Kidney (tissue), 13 donors: ENCODE measurements at regions not wholly inside any gene's neighbourhood (a gene's known extent, or its start where the extent isn't known, plus 50 kb on each side); places are given as distances from the start of the nearest gene placed in this dataset.

Source experiments
- DNase-seq, 5 donors: peaks; one replicate each; pipeline ENCODE4 v3.0.0-alpha.2; 2013 to 2020
- FAIRE-seq: peaks from 2 replicates; lab custom pipeline; 2012; peaks lifted over from hg19 to GRCh38; lab: Jason Lieb, UNC
- H3K27ac ChIP-seq, 2 donors: one replicate each; pipeline ENCODE4 v1.7.0; 2013; ENCODE audit warnings: low read depth in 2 of 2, low read length in 2 of 2, inconsistent platforms in 1 of 2
- H3K27me3 ChIP-seq: one replicate; pipeline ENCODE4 v1.7.1; 2013; ENCODE audit warnings: low read length, inconsistent platforms; ENCODE audit not compliant: control insufficient read depth, insufficient read depth
- H3K36me3 ChIP-seq, 3 donors: one replicate each; pipeline versions ENCODE4 v1.7.0 to v1.7.1; 2013; ENCODE audit warnings: low read length in 3 of 3, control low read depth in 1 of 3, inconsistent platforms in 1 of 3; ENCODE audit not compliant: insufficient read depth in 3 of 3, control insufficient read depth in 2 of 3
- H3K4me1 ChIP-seq, 3 donors: one replicate each; pipeline versions ENCODE4 v1.7.0 to v1.7.1; 2013; ENCODE audit warnings: low read length in 3 of 3, inconsistent platforms in 1 of 3, low read depth in 1 of 3; ENCODE audit not compliant: control insufficient read depth in 2 of 3, insufficient read depth in 2 of 3
- H3K4me3 ChIP-seq, 3 donors: one replicate each; pipeline versions ENCODE4 v1.7.0 to v1.8.1; 2013; ENCODE audit warnings: low read length in 3 of 3, control low read depth in 1 of 3, inconsistent platforms in 1 of 3
- H3K9ac ChIP-seq, 3 donors: one replicate each; pipeline versions ENCODE4 v1.7.0 to v1.7.1; 2013; ENCODE audit warnings: low read length in 3 of 3, control low read depth in 1 of 3, inconsistent platforms in 1 of 3
- H3K9me3 ChIP-seq, 3 donors: one replicate each; pipeline versions ENCODE4 v1.7.0 to v1.7.1; 2013; ENCODE audit warnings: low read length in 3 of 3, control low read depth in 1 of 3, inconsistent platforms in 1 of 3; ENCODE audit not compliant: control insufficient read depth in 2 of 3, insufficient read depth in 1 of 3
- intact Hi-C: fragments of 100-400 bp; cut with DNase I; formaldehyde crosslinking; loops from one replicate; pipeline ENCODE4 v1.11.1; 2022
- TF ChIP-seq, protein P1 (sequence below): IDR thresholded peaks from 3 replicates; pipeline ENCODE4 v1.5.1; 2012; ENCODE audit warnings: mild to moderate bottlenecking, moderate library complexity, borderline replicate concordance; ENCODE audit not compliant: insufficient read depth; ENCODE audit errors: extremely low read depth
- donor health status: control.
- donor health status: control.
- donor health status: control.
- donor health status: control.
- donor health status: control.
- donor health status: DM: yes; HTN: yes; CAD: no.
- donor health status: Normal renal cell carcinoma (clear cell type).

DNA sequence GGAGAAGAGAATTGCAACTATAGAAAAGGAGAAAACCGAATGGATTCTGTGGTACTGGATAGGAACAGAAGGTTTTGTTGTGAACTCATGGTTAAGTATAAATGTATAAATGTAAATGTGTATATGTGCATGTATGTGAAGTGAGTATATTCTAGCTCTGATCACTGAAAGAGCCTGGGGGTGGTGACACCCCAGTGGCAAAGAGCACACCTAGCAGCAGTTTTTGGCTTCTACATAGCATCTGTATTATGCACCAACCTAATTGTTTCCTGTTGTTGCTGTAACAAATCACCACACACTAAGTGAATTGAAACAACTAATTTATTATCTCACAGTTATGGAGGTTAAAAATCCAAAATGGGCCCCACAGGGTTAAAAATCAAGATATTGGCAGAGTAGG, 455.4 kb downstream of the RPS24 start:
- H3K4me3 ChIP-seq = no peak overlapping the region
- FAIRE-seq (no peak), DNase-seq (no peak)
- H3K9me3 ChIP-seq = peaks cover 0 to 4% (median 0%) of the 10 kb centered on the region in 3 donors
- H3K27me3 ChIP-seq = no peaks in the 10 kb centered on the region
- intact Hi-C loops = no loop called here
- no peak overlapping the region for H3K27ac ChIP-seq
- no peaks in the 10 kb centered on the region for H3K36me3 ChIP-seq
- no peak overlapping the region for H3K9ac ChIP-seq
- TF ChIP-seq, protein P1, sequence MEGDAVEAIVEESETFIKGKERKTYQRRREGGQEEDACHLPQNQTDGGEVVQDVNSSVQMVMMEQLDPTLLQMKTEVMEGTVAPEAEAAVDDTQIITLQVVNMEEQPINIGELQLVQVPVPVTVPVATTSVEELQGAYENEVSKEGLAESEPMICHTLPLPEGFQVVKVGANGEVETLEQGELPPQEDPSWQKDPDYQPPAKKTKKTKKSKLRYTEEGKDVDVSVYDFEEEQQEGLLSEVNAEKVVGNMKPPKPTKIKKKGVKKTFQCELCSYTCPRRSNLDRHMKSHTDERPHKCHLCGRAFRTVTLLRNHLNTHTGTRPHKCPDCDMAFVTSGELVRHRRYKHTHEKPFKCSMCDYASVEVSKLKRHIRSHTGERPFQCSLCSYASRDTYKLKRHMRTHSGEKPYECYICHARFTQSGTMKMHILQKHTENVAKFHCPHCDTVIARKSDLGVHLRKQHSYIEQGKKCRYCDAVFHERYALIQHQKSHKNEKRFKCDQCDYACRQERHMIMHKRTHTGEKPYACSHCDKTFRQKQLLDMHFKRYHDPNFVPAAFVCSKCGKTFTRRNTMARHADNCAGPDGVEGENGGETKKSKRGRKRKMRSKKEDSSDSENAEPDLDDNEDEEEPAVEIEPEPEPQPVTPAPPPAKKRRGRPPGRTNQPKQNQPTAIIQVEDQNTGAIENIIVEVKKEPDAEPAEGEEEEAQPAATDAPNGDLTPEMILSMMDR = no peak
- H3K4me1 ChIP-seq = no peaks in the 10 kb centered on the region

DNA sequence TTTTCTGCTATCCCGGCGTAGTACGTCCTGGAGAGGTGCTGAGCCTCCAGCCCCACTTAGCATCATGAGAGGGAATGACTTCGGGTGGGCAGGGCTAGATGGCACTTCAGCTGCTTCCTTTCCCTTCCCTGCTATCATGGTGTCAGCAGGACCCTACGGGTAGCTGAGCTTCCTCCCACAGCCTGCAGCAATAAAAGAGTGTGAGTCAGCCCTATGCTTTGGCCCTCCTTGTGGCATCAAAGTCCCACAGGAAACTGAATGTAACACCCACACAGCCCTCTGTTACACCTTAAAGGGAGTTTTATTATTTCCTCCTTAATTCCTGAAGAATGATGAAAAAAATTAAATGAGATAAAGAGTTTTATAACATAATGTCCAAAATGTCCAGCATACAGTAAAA, 458.1 kb downstream of the RPS24 start:
- H3K9me3 ChIP-seq = peaks cover 0 to 4% (median 0%) of the 10 kb centered on the region in 3 donors
- H3K27ac ChIP-seq = no peak overlapping the region
- H3K27me3 ChIP-seq = no peaks in the 10 kb centered on the region
- H3K4me1 ChIP-seq = no peaks in the 10 kb centered on the region
- H3K9ac ChIP-seq = no peak overlapping the region
- FAIRE-seq (no peak), DNase-seq (no peak)
- TF ChIP-seq, protein P1 = no peak
- intact Hi-C loops = no loop called here
- H3K4me3 ChIP-seq = no peak overlapping the region
- H3K36me3 ChIP-seq = no peaks in the 10 kb centered on the region

DNA sequence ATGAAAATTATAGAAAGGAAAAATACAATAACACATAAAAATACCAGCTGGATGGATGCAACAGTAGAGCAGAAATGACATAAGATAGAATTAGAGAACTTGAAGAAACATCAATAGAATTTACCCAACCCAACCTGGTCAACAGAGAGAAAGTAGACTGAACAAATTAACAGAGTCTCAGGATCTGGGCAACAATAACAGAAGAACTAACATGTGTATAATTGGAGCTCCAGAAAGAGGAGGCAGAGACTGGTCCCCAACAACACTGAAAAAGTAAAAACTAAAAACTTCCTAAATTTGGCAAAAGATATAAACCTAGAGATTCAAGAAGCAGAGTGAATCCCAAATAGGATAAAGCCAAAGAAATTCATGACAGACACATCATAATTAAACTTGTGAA, 458.8 kb downstream of the RPS24 start:
- no peak overlapping the region for H3K4me3 ChIP-seq
- H3K9me3 ChIP-seq = peaks cover 0 to 4% (median 0%) of the 10 kb centered on the region in 3 donors
- H3K27me3 ChIP-seq = no peaks in the 10 kb centered on the region
- no peak overlapping the region for H3K9ac ChIP-seq
- TF ChIP-seq, protein P1 = no peak
- no peaks in the 10 kb centered on the region for H3K36me3 ChIP-seq
- no peak overlapping the region for H3K27ac ChIP-seq
- intact Hi-C loops = no loop called here
- no peaks in the 10 kb centered on the region for H3K4me1 ChIP-seq
- no peak for DNase-seq
- no peak for FAIRE-seq

DNA sequence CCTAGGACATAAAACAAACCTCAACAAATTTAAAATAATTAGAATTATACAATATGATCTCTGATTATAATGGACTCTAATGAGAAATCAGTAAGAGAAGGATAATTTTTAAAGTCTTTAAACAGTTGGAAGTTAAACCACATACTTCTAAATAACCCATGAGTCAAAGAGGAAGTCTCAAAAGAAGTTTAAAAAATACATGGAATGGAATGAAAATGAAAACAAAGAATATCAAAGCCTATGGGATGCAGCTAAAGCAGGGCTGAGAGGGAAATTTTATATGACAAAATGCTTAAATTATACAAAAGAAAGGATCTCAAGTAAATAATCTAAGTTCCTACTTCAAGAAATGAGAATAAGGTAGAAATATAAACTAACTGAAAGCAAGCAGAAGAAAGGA, 460.5 kb downstream of the RPS24 start:
- no peaks in the 10 kb centered on the region for H3K36me3 ChIP-seq
- H3K4me3 ChIP-seq = no peak overlapping the region
- no peak overlapping the region for H3K27ac ChIP-seq
- no peaks in the 10 kb centered on the region for H3K27me3 ChIP-seq
- DNase-seq (no peak), FAIRE-seq (no peak)
- intact Hi-C loops = no loop called here
- no peaks in the 10 kb centered on the region for H3K4me1 ChIP-seq
- TF ChIP-seq, protein P1 = no peak
- no peak overlapping the region for H3K9ac ChIP-seq
- H3K9me3 ChIP-seq = peaks cover 0 to 4% (median 0%) of the 10 kb centered on the region in 3 donors
